HG02884 (cell line): ENCODE measurements at regions not wholly inside any gene's neighbourhood (a gene's known extent, or its start where the extent isn't known, plus 50 kb on each side); places are given as distances from the start of the nearest gene placed in this dataset.
"Not testable (repeated sequence)": the region's sequence is repeated elsewhere in the genome, so short reads cannot be mapped to it uniquely, and the experiment has no call there.

Experiments
- ATAC-seq: cut with Tn5 transposase; IDR thresholded peaks from one replicate; pipeline ENCODE4 v1.9.1; 2021; ENCODE audit warnings: mild to moderate bottlenecking, moderate library complexity; ENCODE audit not compliant: unreplicated experiment

- no peak for ATAC-seq
Measured at GRCh38 chr2:16249246-16250055, 309.1 kb downstream of the MYCN start.

GRCh38 chr2:16248571-16249105 is 308.3 kb downstream of the MYCN start:
- ATAC-seq = no peak

GRCh38 chr2:16247326-16248122 is 307.2 kb downstream of the MYCN start:
- ATAC-seq = no peak

- no peak for ATAC-seq
Measured at GRCh38 chr2:16246911-16247310, 306.6 kb downstream of the MYCN start.

- no peak for ATAC-seq
Measured at GRCh38 chr2:16246281-16246850, 306.0 kb downstream of the MYCN start.

- no peak for ATAC-seq
Measured at GRCh38 chr2:16245481-16246054, 305.2 kb downstream of the MYCN start.

GRCh38 chr2:16244966-16245320 is 304.6 kb downstream of the MYCN start:
- ATAC-seq = no peak

- ATAC-seq = no peak
Measured at GRCh38 chr2:16244153-16244965, 304.0 kb downstream of the MYCN start.

GRCh38 chr2:16243411-16243996 is 303.2 kb downstream of the MYCN start:
- ATAC-seq = no peak

GRCh38 chr2:16242906-16243305 is 302.6 kb downstream of the MYCN start:
- no peak for ATAC-seq

- ATAC-seq = no peak
Measured at GRCh38 chr2:16241166-16242160, 301.1 kb downstream of the MYCN start.

GRCh38 chr2:16240402-16240801 is 300.1 kb downstream of the MYCN start:
- no peak for ATAC-seq

- ATAC-seq = no peak
Measured at GRCh38 chr2:16239296-16239850, 299.0 kb downstream of the MYCN start.

- ATAC-seq = no peak
Measured at GRCh38 chr2:16238786-16239185, 298.4 kb downstream of the MYCN start.

- no peak for ATAC-seq
Measured at GRCh38 chr2:16238001-16238761, 297.8 kb downstream of the MYCN start.

GRCh38 chr2:16235747-16236146 is 295.4 kb downstream of the MYCN start:
- no peak for ATAC-seq

- ATAC-seq = not testable (repeated sequence)
Measured at GRCh38 chr2:16235291-16235690, 294.9 kb downstream of the MYCN start.

GRCh38 chr2:16228951-16229350 is 288.6 kb downstream of the MYCN start:
- ATAC-seq = no peak
